ENCODE measurements at regions not wholly inside any gene's neighbourhood (a gene's known extent, or its start where the extent isn't known, plus 50 kb on each side); places are given as distances from the start of the nearest gene placed in this dataset.
"Not testable (repeated sequence)": the region's sequence is repeated elsewhere in the genome, so short reads cannot be mapped to it uniquely, and the experiment has no call there.

GRCh38 chr1:146472192-146472861 is 243.5 kb upstream of the NOTCH2NLA start:
- not testable (repeated sequence) for TF ChIP-seq CTCF (IDR thresholded peaks at IDR 0.05; ENCODE audit: extremely low read depth in 1 of 2, insufficient read depth in 1 of 2, low read depth in 1 of 2, low read length in 2 of 2); EZH2 (IDR thresholded peaks at IDR 0.05; ENCODE audit: borderline replicate concordance, low read depth, low read length, severe bottlenecking); POLR2AphosphoS5 (IDR thresholded peaks at IDR 0.05; ENCODE audit: insufficient read depth, low read depth, low read length); MYC (IDR thresholded peaks at IDR 0.05; ENCODE audit: low read depth, low read length); POLR2A (IDR thresholded peaks at IDR 0.05; ENCODE audit: low read depth, low read length); JUN (IDR thresholded peaks at IDR 0.05; ENCODE audit: borderline replicate concordance, insufficient read depth, insufficient read length, low read depth)
- TF ChIP-seq, protein P1, sequence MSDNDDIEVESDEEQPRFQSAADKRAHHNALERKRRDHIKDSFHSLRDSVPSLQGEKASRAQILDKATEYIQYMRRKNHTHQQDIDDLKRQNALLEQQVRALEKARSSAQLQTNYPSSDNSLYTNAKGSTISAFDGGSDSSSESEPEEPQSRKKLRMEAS (IDR thresholded peaks at IDR 0.05; ENCODE audit: insufficient read depth, insufficient read length): not testable (repeated sequence)
